ENCODE measurements at regions not wholly inside any gene's neighbourhood (a gene's known extent, or its start where the extent isn't known, plus 50 kb on each side); places are given as distances from the start of the nearest gene placed in this dataset.

GRCh38 chr10:78319371-78319770 lies 285.7 kb downstream of the RPS24 start:
- DNase-seq (ENCODE audit: low read depth): no peak

GRCh38 chr10:78319841-78320240 lies 286.2 kb downstream of the RPS24 start:
- no peak for DNase-seq (ENCODE audit: low read depth)

- no peak for DNase-seq (ENCODE audit: low read depth)
Observed at GRCh38 chr10:78320506-78320905, 286.8 kb downstream of the RPS24 start.

- DNase-seq (ENCODE audit: low read depth): no peak
Observed at GRCh38 chr10:78321000-78321399, 287.3 kb downstream of the RPS24 start.

- DNase-seq (ENCODE audit: low read depth): no peak
Observed at GRCh38 chr10:78321500-78321899, 287.8 kb downstream of the RPS24 start.

GRCh38 chr10:78326372-78326771 lies 292.7 kb downstream of the RPS24 start:
- no peak for DNase-seq (ENCODE audit: low read depth)

GRCh38 chr10:78327778-78328591 lies 294.3 kb downstream of the RPS24 start:
- DNase-seq (ENCODE audit: low read depth): no peak

GRCh38 chr10:78328592-78329404 lies 295.1 kb downstream of the RPS24 start:
- DNase-seq (ENCODE audit: low read depth): no peak

- no peak for DNase-seq (ENCODE audit: low read depth)
Observed at GRCh38 chr10:78330884-78331283, 297.2 kb downstream of the RPS24 start.

GRCh38 chr10:78331391-78331922 lies 297.8 kb downstream of the RPS24 start:
- peak; percentile 57 for DNase-seq (ENCODE audit: low read depth)

- no peak for DNase-seq (ENCODE audit: low read depth)
Observed at GRCh38 chr10:78332012-78332411, 298.3 kb downstream of the RPS24 start.

- no peak for DNase-seq (ENCODE audit: low read depth)
Observed at GRCh38 chr10:78332657-78333056, 299.0 kb downstream of the RPS24 start.

GRCh38 chr10:78333362-78334143 lies 299.9 kb downstream of the RPS24 start:
- no peak for DNase-seq (ENCODE audit: low read depth)

- no peak for DNase-seq (ENCODE audit: low read depth)
Observed at GRCh38 chr10:78335371-78335690, 301.7 kb downstream of the RPS24 start.

- DNase-seq (ENCODE audit: low read depth): peak; percentile 14
Observed at GRCh38 chr10:78335691-78336401, 302.2 kb downstream of the RPS24 start.

GRCh38 chr10:78336402-78336791 lies 302.7 kb downstream of the RPS24 start:
- DNase-seq (ENCODE audit: low read depth): peak; percentile 61

- DNase-seq (ENCODE audit: low read depth): no peak
Observed at GRCh38 chr10:78337016-78337415, 303.4 kb downstream of the RPS24 start.

- DNase-seq (ENCODE audit: low read depth): no peak
Observed at GRCh38 chr10:78337646-78338391, 304.2 kb downstream of the RPS24 start.

- no peak for DNase-seq (ENCODE audit: low read depth)
Observed at GRCh38 chr10:78338717-78339116, 305.1 kb downstream of the RPS24 start.

GRCh38 chr10:78339251-78339650 lies 305.6 kb downstream of the RPS24 start:
- no peak for DNase-seq (ENCODE audit: low read depth)

Measured in Daoy (cell line).